HG02610 (cell line): ENCODE measurements at regions not wholly inside any gene's neighbourhood (a gene's known extent, or its start where the extent isn't known, plus 50 kb on each side); places are given as distances from the start of the nearest gene placed in this dataset.
A peak's percentile ranks its signal among the peaks of the same experiment; 100 is the strongest.
"Not testable (repeated sequence)": the region's sequence is repeated elsewhere in the genome, so short reads cannot be mapped to it uniquely, and the experiment has no call there.

Experiments
- ATAC-seq: cut with Tn5 transposase; IDR thresholded peaks from one replicate; pipeline ENCODE4 v1.9.1; 2021; ENCODE audit warnings: mild to moderate bottlenecking, moderate library complexity; ENCODE audit not compliant: unreplicated experiment

- ATAC-seq = no peak
These were observed 380.4 kb upstream of the MIS18BP1 start for GRCh38 chr14:45633220-45633984.

GRCh38 chr14:45621731-45622130, 368.7 kb upstream of the MIS18BP1 start:
- no peak for ATAC-seq

- ATAC-seq = no peak
These were observed 366.8 kb upstream of the MIS18BP1 start for GRCh38 chr14:45619831-45620230.

GRCh38 chr14:45610318-45610717, 357.3 kb upstream of the MIS18BP1 start:
- no peak for ATAC-seq

- no peak for ATAC-seq
These were observed 334.1 kb upstream of the MIS18BP1 start for GRCh38 chr14:45587142-45587541.

- ATAC-seq = no peak
These were observed 306.6 kb upstream of the MIS18BP1 start for GRCh38 chr14:45559626-45560025.

GRCh38 chr14:45558183-45558582, 305.2 kb upstream of the MIS18BP1 start:
- ATAC-seq = no peak

- no peak for ATAC-seq
These were observed 301.0 kb upstream of the MIS18BP1 start for GRCh38 chr14:45553981-45554380.

- not testable (repeated sequence) for ATAC-seq
These were observed 298.3 kb upstream of the MIS18BP1 start for GRCh38 chr14:45551240-45551820.

- ATAC-seq = no peak
These were observed 278.0 kb upstream of the MIS18BP1 start for GRCh38 chr14:45531022-45531421.

GRCh38 chr14:45526715-45527549, 273.9 kb upstream of the MIS18BP1 start:
- peak; percentile 84 for ATAC-seq

- ATAC-seq = no peak
These were observed 266.8 kb upstream of the MIS18BP1 start for GRCh38 chr14:45519766-45520165.

- no peak for ATAC-seq
These were observed 239.9 kb upstream of the MIS18BP1 start for GRCh38 chr14:45492876-45493275.

- no peak for ATAC-seq
These were observed 238.9 kb upstream of the MIS18BP1 start for GRCh38 chr14:45491914-45492313.

- ATAC-seq = no peak
These were observed 233.6 kb upstream of the MIS18BP1 start for GRCh38 chr14:45486599-45486998.

GRCh38 chr14:45467023-45467422, 214.0 kb upstream of the MIS18BP1 start:
- no peak for ATAC-seq

- no peak for ATAC-seq
These were observed 181.2 kb upstream of the MIS18BP1 start for GRCh38 chr14:45434221-45434620.

- peak; percentile 76 for ATAC-seq
These were observed 173.8 kb upstream of the MIS18BP1 start for GRCh38 chr14:45426685-45427282.

- ATAC-seq = no peak
These were observed 153.9 kb upstream of the MIS18BP1 start for GRCh38 chr14:45406942-45407341.

GRCh38 chr14:45400950-45401640, 148.1 kb upstream of the MIS18BP1 start:
- ATAC-seq = no peak

- ATAC-seq = no peak
These were observed 147.5 kb upstream of the MIS18BP1 start for GRCh38 chr14:45400509-45400908.
